ENCODE measurements at regions not wholly inside any gene's neighbourhood (a gene's known extent, or its start where the extent isn't known, plus 50 kb on each side); places are given as distances from the start of the nearest gene placed in this dataset.
"Not testable (repeated sequence)": the region's sequence is repeated elsewhere in the genome, so short reads cannot be mapped to it uniquely, and the experiment has no call there.

- H3K27ac ChIP-seq (ENCODE audit: low read depth in 1 of 2, low read length in 2 of 2): no peak overlapping the region
- no peak overlapping the region for H2AFZ ChIP-seq (ENCODE audit: insufficient read depth, low read depth, low read length, poor library complexity, severe bottlenecking)
- Mint-ChIP-seq H3K4me3 (no peak overlapping the region), H3K27me3 (ENCODE audit: low read depth in 3 of 3) (peaks cover 0 to 9% (median 8%) of the 10 kb centered on the region in 3 donors), H3K9me3 (peaks cover 13 to 21% (median 17%) of the 10 kb centered on the region in 7 donors), H3K36me3 (no peaks in the 10 kb centered on the region), H3K4me1 (no peaks in the 10 kb centered on the region), H3K27ac (no peak overlapping the region)
- 86% methylated on average over 2 of the region's 5 CpGs for WGBS (ENCODE audit: insufficient coverage)
- H3K79me2 ChIP-seq (ENCODE audit: insufficient read depth, low read length): no peaks in the 10 kb centered on the region
- no peak for DNase-seq
- H4K20me1 ChIP-seq (ENCODE audit: insufficient read depth, low read length): no peaks in the 10 kb centered on the region
- H3K4me2 ChIP-seq (replicated peaks; ENCODE audit: extremely low read depth, low read length, poor library complexity, severe bottlenecking): no peak overlapping the region
- H3K36me3 ChIP-seq (replicated peaks in 1 of 2; ENCODE audit: control insufficient read depth in 1 of 2, insufficient read depth in 2 of 2, low read length in 2 of 2): no peaks in the 10 kb centered on the region
- peaks cover 0 to 5% of the 10 kb centered on the region in 2 donors for H3K27me3 ChIP-seq (ENCODE audit: control insufficient read depth in 2 of 2, insufficient read depth in 2 of 2, low read length in 2 of 2)
- peaks cover 15 to 22% of the 10 kb centered on the region in 2 donors for H3K9me3 ChIP-seq (replicated peaks in 1 of 2; ENCODE audit: control insufficient read depth in 1 of 2, insufficient read depth in 1 of 2, low read length in 2 of 2)
- intact Hi-C loops (cut with micrococcal nuclease): no loop called here
- H3K4me1 ChIP-seq (ENCODE audit: control insufficient read depth in 1 of 2, insufficient read depth in 2 of 2, low read length in 2 of 2): no peaks in the 10 kb centered on the region
- no peak for TF ChIP-seq CTCF (IDR thresholded peaks at IDR 0.05)
- no peak overlapping the region for H3K9ac ChIP-seq (ENCODE audit: insufficient read depth, low read length, poor library complexity, severe bottlenecking)
- no peak overlapping the region for H3K4me3 ChIP-seq (replicated peaks in 1 of 3; ENCODE audit: low read depth in 2 of 3, low read length in 3 of 3)
Measured at GRCh38 chr3:64437131-64437530, 211.9 kb upstream of the PRICKLE2 start.

- H4K20me1 ChIP-seq (ENCODE audit: insufficient read depth, low read length); H3K27me3 ChIP-seq (ENCODE audit: control insufficient read depth in 2 of 2, insufficient read depth in 2 of 2, low read length in 2 of 2); H3K27me3 Mint-ChIP-seq (ENCODE audit: low read depth in 3 of 3); H3K4me3 ChIP-seq (replicated peaks in 1 of 3; ENCODE audit: low read depth in 2 of 3, low read length in 3 of 3); H3K36me3 ChIP-seq (replicated peaks in 1 of 2; ENCODE audit: control insufficient read depth in 1 of 2, insufficient read depth in 2 of 2, low read length in 2 of 2); H3K4me1 Mint-ChIP-seq; H2AFZ ChIP-seq (ENCODE audit: insufficient read depth, low read depth, low read length, poor library complexity, severe bottlenecking); H3K4me3 Mint-ChIP-seq; H3K36me3 Mint-ChIP-seq; H3K27ac ChIP-seq (ENCODE audit: low read depth in 1 of 2, low read length in 2 of 2); H3K79me2 ChIP-seq (ENCODE audit: insufficient read depth, low read length); H3K4me2 ChIP-seq (replicated peaks; ENCODE audit: extremely low read depth, low read length, poor library complexity, severe bottlenecking); H3K9ac ChIP-seq (ENCODE audit: insufficient read depth, low read length, poor library complexity, severe bottlenecking); H3K27ac Mint-ChIP-seq; DNase-seq; intact Hi-C loops (cut with micrococcal nuclease); H3K4me1 ChIP-seq (ENCODE audit: control insufficient read depth in 1 of 2, insufficient read depth in 2 of 2, low read length in 2 of 2): not testable (repeated sequence)
- peaks cover 15 to 22% of the 10 kb centered on the region in 2 donors for H3K9me3 ChIP-seq (replicated peaks in 1 of 2; ENCODE audit: control insufficient read depth in 1 of 2, insufficient read depth in 1 of 2, low read length in 2 of 2)
- 94% methylated on average over 2 of the region's 2 CpGs for WGBS (ENCODE audit: insufficient coverage)
- peaks cover 13 to 22% (median 19%) of the 10 kb centered on the region in 7 donors for H3K9me3 Mint-ChIP-seq
Measured at GRCh38 chr3:64435023-64435422, 209.8 kb upstream of the PRICKLE2 start.

Measured in CD14-positive monocyte (primary cell).